WTC11 (cell line): ENCODE measurements at regions not wholly inside any gene's neighbourhood (a gene's known extent, or its start where the extent isn't known, plus 50 kb on each side); places are given as distances from the start of the nearest gene placed in this dataset.

Source experiments
- ATAC-seq: fragments of 200-7000 bp; cut with Tn5 transposase; 2 replicates; pipeline ENCODE4 v1.10.0; 2021; ENCODE audit warnings: mild to moderate bottlenecking, moderate library complexity
- CTCF ChIA-PET: fragments of 300-600 bp; sonication (Branson Sonifier 250); formaldehyde crosslinking; loops from one replicate; lab custom pipeline; 2021; ENCODE audit warnings: antibody characterized with exemption; lab: Charles Lee
- POLR2A ChIA-PET: fragments of 350-600 bp; sonication (Branson Sonifier 250); formaldehyde crosslinking; loops from one replicate; lab custom pipeline; 2021; ENCODE audit warnings: antibody characterized with exemption; lab: Charles Lee
- DNase-seq: peaks from one replicate; pipeline ENCODE4 v3.0.0; 2021; ENCODE audit warnings: low spot score
- H3K27ac Mint-ChIP-seq: 2 replicates; pipeline ENCODE4 v1.8.0; 2021; ENCODE audit warnings: mixed read lengths
- H3K27me3 Mint-ChIP-seq: 2 replicates; pipeline ENCODE4 v1.8.0; 2021; ENCODE audit warnings: low read depth, mild to moderate bottlenecking, moderate library complexity, mixed read lengths
- H3K36me3 Mint-ChIP-seq: 2 replicates; pipeline ENCODE4 v1.8.0; 2021; ENCODE audit warnings: mixed read lengths
- H3K4me1 Mint-ChIP-seq: 2 replicates; pipeline ENCODE4 v1.8.0; 2022; ENCODE audit warnings: mixed read lengths
- H3K4me3 Mint-ChIP-seq: 2 replicates; pipeline ENCODE4 v1.8.0; 2021; ENCODE audit warnings: mild to moderate bottlenecking, moderate library complexity, mixed read lengths
- H3K9me3 Mint-ChIP-seq: 2 replicates; pipeline ENCODE4 v1.8.0; 2021; ENCODE audit warnings: mixed read lengths
- AFF4 ChIP-seq: sonication (generic); formaldehyde crosslinking; IDR thresholded peaks from 2 replicates; pipeline ENCODE4 v1.8.1; 2023; ENCODE audit warnings: mild to moderate bottlenecking, missing genetic modification reagents, borderline replicate concordance
- CREM ChIP-seq: sonication (generic); formaldehyde crosslinking; IDR thresholded peaks from 2 replicates; pipeline ENCODE4 v1.8.1; 2022; ENCODE audit warnings: mild to moderate bottlenecking, missing genetic modification reagents, moderate library complexity
- GRHL2 ChIP-seq: fragments of 250-450 bp; sonication (Bioruptor Pico); IDR thresholded peaks from 2 replicates; pipeline ENCODE4 v1.8.0; 2022; ENCODE audit warnings: mild to moderate bottlenecking, moderate library complexity; ENCODE audit not compliant: insufficient replicate concordance, severe bottlenecking
- GTF2I ChIP-seq: fragments of 250-450 bp; sonication (Bioruptor Pico); conservative IDR thresholded peaks from 2 replicates; pipeline ENCODE4 v1.4.0; 2021; ENCODE audit warnings: mild to moderate bottlenecking
- HMGXB4 ChIP-seq: sonication (generic); formaldehyde crosslinking; IDR thresholded peaks from 2 replicates; pipeline ENCODE4 v1.8.1; 2023; ENCODE audit warnings: mild to moderate bottlenecking, moderate library complexity, missing genetic modification reagents
- KAT7 ChIP-seq: sonication (generic); formaldehyde crosslinking; IDR thresholded peaks from 2 replicates; pipeline ENCODE4 v1.8.1; 2023; ENCODE audit warnings: missing genetic modification reagents, mild to moderate bottlenecking, borderline replicate concordance
- NFE2L1 ChIP-seq: sonication (generic); formaldehyde crosslinking; IDR thresholded peaks from 2 replicates; pipeline ENCODE4 v1.8.1; 2023; ENCODE audit warnings: missing genetic modification reagents
- NR2C2 ChIP-seq: sonication (generic); formaldehyde crosslinking; IDR thresholded peaks from 2 replicates; pipeline ENCODE4 v1.8.0; 2022; ENCODE audit warnings: mild to moderate bottlenecking, missing genetic modification reagents
- TP53 ChIP-seq: sonication (generic); formaldehyde crosslinking; IDR thresholded peaks from 2 replicates; pipeline ENCODE4 v1.8.1; 2023; ENCODE audit warnings: mild to moderate bottlenecking, missing genetic modification reagents
- ZNF232 ChIP-seq: sonication (generic); formaldehyde crosslinking; IDR thresholded peaks from 2 replicates; pipeline ENCODE4 v1.8.0; 2022; ENCODE audit warnings: mild to moderate bottlenecking, missing genetic modification reagents
- ZNF263 ChIP-seq: sonication (generic); formaldehyde crosslinking; IDR thresholded peaks from 2 replicates; pipeline ENCODE4 v1.8.1; 2022; ENCODE audit warnings: low read depth, mild to moderate bottlenecking, moderate library complexity, missing genetic modification reagents
- ZNF317 ChIP-seq: sonication (generic); formaldehyde crosslinking; IDR thresholded peaks from 2 replicates; pipeline ENCODE4 v1.8.1; 2023; ENCODE audit warnings: low read depth, mild to moderate bottlenecking, moderate library complexity, missing genetic modification reagents, borderline replicate concordance
- TF ChIP-seq, protein P1 (sequence below): sonication (generic); formaldehyde crosslinking; IDR thresholded peaks from 2 replicates; pipeline ENCODE4 v1.8.1; 2022; ENCODE audit warnings: mild to moderate bottlenecking, missing genetic modification reagents, moderate library complexity, borderline replicate concordance
- TF ChIP-seq, protein P2 (sequence below): sonication (generic); formaldehyde crosslinking; IDR thresholded peaks from 2 replicates; pipeline ENCODE4 v1.8.0; 2022; ENCODE audit warnings: missing genetic modification reagents
- TF ChIP-seq, protein P3 (sequence below): sonication (generic); formaldehyde crosslinking; IDR thresholded peaks from 2 replicates; pipeline ENCODE4 v1.8.0; 2023; ENCODE audit warnings: missing genetic modification reagents, mild to moderate bottlenecking, borderline replicate concordance

DNA sequence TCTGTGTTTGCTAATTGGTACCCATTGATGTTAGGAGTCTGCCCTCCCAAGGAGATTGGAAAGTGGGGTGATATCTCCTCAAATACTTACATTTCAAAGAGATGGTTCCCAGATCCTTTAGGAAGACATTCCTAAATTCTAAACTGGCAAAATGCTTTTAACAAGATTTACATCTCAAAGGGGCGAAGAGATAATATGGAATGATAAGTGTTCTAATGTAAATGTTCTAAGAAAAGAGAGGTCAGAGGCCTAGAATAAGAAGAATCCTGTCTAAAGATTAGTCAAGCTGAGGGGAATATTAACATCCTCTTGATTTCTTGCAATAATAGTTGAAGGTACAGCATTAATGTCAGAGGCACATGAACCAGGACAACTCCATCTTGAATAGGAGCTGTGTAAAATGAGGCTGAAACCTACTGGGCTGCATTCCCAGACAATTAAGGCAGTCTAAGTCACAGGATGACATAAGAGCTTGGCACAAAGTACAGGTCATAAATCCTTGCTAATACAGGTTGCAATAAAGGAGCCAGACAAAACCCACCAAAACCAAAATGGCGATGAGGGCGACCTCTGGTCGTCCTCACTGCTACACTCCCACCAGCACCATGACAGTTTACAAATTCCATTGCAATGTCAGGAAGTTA lies 2248.1 kb downstream of the ARAP2 start (continued):
- TF ChIP-seq AFF4 (CRISPR knock-in tag) (no peak), ZNF263 (CRISPR knock-in tag) (no peak), ZNF317 (no peak)
- TF ChIP-seq, protein P1, sequence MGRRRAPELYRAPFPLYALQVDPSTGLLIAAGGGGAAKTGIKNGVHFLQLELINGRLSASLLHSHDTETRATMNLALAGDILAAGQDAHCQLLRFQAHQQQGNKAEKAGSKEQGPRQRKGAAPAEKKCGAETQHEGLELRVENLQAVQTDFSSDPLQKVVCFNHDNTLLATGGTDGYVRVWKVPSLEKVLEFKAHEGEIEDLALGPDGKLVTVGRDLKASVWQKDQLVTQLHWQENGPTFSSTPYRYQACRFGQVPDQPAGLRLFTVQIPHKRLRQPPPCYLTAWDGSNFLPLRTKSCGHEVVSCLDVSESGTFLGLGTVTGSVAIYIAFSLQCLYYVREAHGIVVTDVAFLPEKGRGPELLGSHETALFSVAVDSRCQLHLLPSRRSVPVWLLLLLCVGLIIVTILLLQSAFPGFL (CRISPR knock-in tag) = no peak

GRCh38 chr4:33998291-33998690 lies 2246.0 kb downstream of the ARAP2 start:
- ChIA-PET POLR2A (no interaction called here), CTCF (no interaction called here)
- Mint-ChIP-seq H3K4me1 (peaks cover 56% of the 10 kb centered on the region), H3K36me3 (peaks cover 16% of the 10 kb centered on the region)
- DNase-seq = no peak
- TF ChIP-seq TP53 (CRISPR knock-in tag) (no peak), GRHL2 (no peak), NFE2L1 (CRISPR knock-in tag) (no peak), NR2C2 (CRISPR knock-in tag) (no peak), HMGXB4 (no peak), ZNF232 (no peak), CREM (no peak), KAT7 (CRISPR knock-in tag) (no peak), GTF2I (CRISPR knock-in tag) (no peak)
- TF ChIP-seq, protein P2, sequence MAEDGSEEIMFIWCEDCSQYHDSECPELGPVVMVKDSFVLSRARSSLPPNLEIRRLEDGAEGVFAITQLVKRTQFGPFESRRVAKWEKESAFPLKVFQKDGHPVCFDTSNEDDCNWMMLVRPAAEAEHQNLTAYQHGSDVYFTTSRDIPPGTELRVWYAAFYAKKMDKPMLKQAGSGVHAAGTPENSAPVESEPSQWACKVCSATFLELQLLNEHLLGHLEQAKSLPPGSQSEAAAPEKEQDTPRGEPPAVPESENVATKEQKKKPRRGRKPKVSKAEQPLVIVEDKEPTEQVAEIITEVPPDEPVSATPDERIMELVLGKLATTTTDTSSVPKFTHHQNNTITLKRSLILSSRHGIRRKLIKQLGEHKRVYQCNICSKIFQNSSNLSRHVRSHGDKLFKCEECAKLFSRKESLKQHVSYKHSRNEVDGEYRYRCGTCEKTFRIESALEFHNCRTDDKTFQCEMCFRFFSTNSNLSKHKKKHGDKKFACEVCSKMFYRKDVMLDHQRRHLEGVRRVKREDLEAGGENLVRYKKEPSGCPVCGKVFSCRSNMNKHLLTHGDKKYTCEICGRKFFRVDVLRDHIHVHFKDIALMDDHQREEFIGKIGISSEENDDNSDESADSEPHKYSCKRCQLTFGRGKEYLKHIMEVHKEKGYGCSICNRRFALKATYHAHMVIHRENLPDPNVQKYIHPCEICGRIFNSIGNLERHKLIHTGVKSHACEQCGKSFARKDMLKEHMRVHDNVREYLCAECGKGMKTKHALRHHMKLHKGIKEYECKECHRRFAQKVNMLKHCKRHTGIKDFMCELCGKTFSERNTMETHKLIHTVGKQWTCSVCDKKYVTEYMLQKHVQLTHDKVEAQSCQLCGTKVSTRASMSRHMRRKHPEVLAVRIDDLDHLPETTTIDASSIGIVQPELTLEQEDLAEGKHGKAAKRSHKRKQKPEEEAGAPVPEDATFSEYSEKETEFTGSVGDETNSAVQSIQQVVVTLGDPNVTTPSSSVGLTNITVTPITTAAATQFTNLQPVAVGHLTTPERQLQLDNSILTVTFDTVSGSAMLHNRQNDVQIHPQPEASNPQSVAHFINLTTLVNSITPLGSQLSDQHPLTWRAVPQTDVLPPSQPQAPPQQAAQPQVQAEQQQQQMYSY (CRISPR knock-in tag) = no peak
- TF ChIP-seq, protein P3, sequence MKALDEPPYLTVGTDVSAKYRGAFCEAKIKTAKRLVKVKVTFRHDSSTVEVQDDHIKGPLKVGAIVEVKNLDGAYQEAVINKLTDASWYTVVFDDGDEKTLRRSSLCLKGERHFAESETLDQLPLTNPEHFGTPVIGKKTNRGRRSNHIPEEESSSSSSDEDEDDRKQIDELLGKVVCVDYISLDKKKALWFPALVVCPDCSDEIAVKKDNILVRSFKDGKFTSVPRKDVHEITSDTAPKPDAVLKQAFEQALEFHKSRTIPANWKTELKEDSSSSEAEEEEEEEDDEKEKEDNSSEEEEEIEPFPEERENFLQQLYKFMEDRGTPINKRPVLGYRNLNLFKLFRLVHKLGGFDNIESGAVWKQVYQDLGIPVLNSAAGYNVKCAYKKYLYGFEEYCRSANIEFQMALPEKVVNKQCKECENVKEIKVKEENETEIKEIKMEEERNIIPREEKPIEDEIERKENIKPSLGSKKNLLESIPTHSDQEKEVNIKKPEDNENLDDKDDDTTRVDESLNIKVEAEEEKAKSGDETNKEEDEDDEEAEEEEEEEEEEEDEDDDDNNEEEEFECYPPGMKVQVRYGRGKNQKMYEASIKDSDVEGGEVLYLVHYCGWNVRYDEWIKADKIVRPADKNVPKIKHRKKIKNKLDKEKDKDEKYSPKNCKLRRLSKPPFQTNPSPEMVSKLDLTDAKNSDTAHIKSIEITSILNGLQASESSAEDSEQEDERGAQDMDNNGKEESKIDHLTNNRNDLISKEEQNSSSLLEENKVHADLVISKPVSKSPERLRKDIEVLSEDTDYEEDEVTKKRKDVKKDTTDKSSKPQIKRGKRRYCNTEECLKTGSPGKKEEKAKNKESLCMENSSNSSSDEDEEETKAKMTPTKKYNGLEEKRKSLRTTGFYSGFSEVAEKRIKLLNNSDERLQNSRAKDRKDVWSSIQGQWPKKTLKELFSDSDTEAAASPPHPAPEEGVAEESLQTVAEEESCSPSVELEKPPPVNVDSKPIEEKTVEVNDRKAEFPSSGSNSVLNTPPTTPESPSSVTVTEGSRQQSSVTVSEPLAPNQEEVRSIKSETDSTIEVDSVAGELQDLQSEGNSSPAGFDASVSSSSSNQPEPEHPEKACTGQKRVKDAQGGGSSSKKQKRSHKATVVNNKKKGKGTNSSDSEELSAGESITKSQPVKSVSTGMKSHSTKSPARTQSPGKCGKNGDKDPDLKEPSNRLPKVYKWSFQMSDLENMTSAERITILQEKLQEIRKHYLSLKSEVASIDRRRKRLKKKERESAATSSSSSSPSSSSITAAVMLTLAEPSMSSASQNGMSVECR (CRISPR knock-in tag) = no peak
- TF ChIP-seq, all 79 proteins: peak for 0
- peak; percentile 40; the same call in 1 of the 2 replicates for ATAC-seq
- Mint-ChIP-seq H3K4me3 (no peak overlapping the region), H3K9me3 (peaks cover 24% of the 10 kb centered on the region), H3K27me3 (no peaks in the 10 kb centered on the region), H3K27ac (peak overlapping the region; percentile 57; the same call in 1 of the 2 replicates)
